Gastroesophageal sphincter (tissue), 3 donors: ENCODE measurements at regions not wholly inside any gene's neighbourhood (a gene's known extent, or its start where the extent isn't known, plus 50 kb on each side); places are given as distances from the start of the nearest gene placed in this dataset.

Experiments used
- POLR2A ChIP-seq, 2 donors: fragments of 450-650 bp; IDR thresholded peaks; one replicate each; pipeline ENCODE4 v1.6.1; 2017; ENCODE audit warnings: antibody characterized with exemption in 2 of 2, mild to moderate bottlenecking in 2 of 2, moderate library complexity in 1 of 2
- TF ChIP-seq, protein P1 (sequence below), 4 experiments: fragments of 200-600 bp in 2 of 4; fragments of 450-650 bp in 2 of 4; sonication (generic) in 1 of 4; IDR thresholded peaks; one replicate each; pipeline ENCODE4 v1.5.1; 2017 to 2019; ENCODE audit warnings: antibody characterized with exemption in 4 of 4, mild to moderate bottlenecking in 2 of 4, moderate library complexity in 2 of 4

DNA sequence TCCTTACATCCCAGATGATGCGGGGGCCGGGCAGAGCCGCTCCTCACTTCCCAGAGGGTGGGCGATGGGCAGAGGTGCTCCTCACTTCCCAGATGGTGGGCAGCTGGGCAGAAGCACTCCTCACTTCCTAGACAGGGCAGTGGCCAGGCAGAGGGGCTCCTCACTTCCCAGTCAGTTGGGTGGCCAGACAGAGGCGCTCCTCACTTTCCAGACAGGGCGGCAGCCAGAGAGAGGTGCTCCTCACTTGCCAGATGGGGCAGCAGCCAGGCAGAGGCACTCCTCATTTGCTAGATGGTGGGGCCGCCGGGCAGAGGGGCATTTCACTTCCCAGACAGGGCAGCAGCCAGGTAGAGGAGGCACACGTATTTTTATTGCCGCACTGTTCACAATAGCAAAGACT is 622.0 kb upstream of the KCNMB2 start:
- TF ChIP-seq, protein P1, sequence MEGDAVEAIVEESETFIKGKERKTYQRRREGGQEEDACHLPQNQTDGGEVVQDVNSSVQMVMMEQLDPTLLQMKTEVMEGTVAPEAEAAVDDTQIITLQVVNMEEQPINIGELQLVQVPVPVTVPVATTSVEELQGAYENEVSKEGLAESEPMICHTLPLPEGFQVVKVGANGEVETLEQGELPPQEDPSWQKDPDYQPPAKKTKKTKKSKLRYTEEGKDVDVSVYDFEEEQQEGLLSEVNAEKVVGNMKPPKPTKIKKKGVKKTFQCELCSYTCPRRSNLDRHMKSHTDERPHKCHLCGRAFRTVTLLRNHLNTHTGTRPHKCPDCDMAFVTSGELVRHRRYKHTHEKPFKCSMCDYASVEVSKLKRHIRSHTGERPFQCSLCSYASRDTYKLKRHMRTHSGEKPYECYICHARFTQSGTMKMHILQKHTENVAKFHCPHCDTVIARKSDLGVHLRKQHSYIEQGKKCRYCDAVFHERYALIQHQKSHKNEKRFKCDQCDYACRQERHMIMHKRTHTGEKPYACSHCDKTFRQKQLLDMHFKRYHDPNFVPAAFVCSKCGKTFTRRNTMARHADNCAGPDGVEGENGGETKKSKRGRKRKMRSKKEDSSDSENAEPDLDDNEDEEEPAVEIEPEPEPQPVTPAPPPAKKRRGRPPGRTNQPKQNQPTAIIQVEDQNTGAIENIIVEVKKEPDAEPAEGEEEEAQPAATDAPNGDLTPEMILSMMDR (IDR thresholded peaks at IDR 0.05): no peak
- TF ChIP-seq POLR2A (IDR thresholded peaks at IDR 0.05): no peak
